Lower leg skin (tissue), 3 donors: ENCODE measurements at regions not wholly inside any gene's neighbourhood (a gene's known extent, or its start where the extent isn't known, plus 50 kb on each side); places are given as distances from the start of the nearest gene placed in this dataset.

Source experiments
- POLR2A ChIP-seq, 2 donors: fragments of 450-650 bp; IDR thresholded peaks; one replicate each; pipeline ENCODE4 v1.6.1; 2016 to 2017; ENCODE audit warnings: antibody characterized with exemption in 2 of 2, mild to moderate bottlenecking in 1 of 2, moderate library complexity in 1 of 2
- TF ChIP-seq, protein P1 (sequence below), 3 donors: fragments of 450-650 bp; IDR thresholded peaks; one replicate each; pipeline ENCODE4 v1.5.1; 2016; ENCODE audit warnings: antibody characterized with exemption in 3 of 3, mild to moderate bottlenecking in 3 of 3, moderate library complexity in 2 of 3

GRCh38 chr15:79213650-79214049 is 68.9 kb upstream of the ANKRD34C start:
- TF ChIP-seq, protein P1, sequence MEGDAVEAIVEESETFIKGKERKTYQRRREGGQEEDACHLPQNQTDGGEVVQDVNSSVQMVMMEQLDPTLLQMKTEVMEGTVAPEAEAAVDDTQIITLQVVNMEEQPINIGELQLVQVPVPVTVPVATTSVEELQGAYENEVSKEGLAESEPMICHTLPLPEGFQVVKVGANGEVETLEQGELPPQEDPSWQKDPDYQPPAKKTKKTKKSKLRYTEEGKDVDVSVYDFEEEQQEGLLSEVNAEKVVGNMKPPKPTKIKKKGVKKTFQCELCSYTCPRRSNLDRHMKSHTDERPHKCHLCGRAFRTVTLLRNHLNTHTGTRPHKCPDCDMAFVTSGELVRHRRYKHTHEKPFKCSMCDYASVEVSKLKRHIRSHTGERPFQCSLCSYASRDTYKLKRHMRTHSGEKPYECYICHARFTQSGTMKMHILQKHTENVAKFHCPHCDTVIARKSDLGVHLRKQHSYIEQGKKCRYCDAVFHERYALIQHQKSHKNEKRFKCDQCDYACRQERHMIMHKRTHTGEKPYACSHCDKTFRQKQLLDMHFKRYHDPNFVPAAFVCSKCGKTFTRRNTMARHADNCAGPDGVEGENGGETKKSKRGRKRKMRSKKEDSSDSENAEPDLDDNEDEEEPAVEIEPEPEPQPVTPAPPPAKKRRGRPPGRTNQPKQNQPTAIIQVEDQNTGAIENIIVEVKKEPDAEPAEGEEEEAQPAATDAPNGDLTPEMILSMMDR (IDR thresholded peaks at IDR 0.05): no peak
- TF ChIP-seq POLR2A (IDR thresholded peaks at IDR 0.05): no peak
